Smooth muscle cell (in vitro differentiated cells): ENCODE measurements at regions not wholly inside any gene's neighbourhood (a gene's known extent, or its start where the extent isn't known, plus 50 kb on each side); places are given as distances from the start of the nearest gene placed in this dataset.

ENCODE experiments used
- DNase-seq: peaks from one replicate; lab custom pipeline; 2025; ENCODE audit not compliant: unreplicated experiment; lab: John Stamatoyannopoulos, UW
- H2AFZ ChIP-seq: fragments of 200-600 bp; sonication (generic); 2 replicates; pipeline ENCODE4 v1.6.0; 2016; ENCODE audit warnings: antibody characterized with exemption, low read depth, mild to moderate bottlenecking
- H3F3A ChIP-seq: fragments of 200-600 bp; sonication (generic); 2 replicates; pipeline ENCODE4 v1.6.0; 2017; ENCODE audit warnings: antibody characterized with exemption, low read depth
- H3K27ac ChIP-seq: fragments of 200-600 bp; sonication (generic); 2 replicates; pipeline ENCODE4 v1.5.1; 2016; ENCODE audit warnings: low read depth, mild to moderate bottlenecking
- H3K27me3 ChIP-seq: fragments of 200-600 bp; sonication (generic); 2 replicates; pipeline ENCODE4 v1.6.1; 2016; ENCODE audit warnings: low read depth, mild to moderate bottlenecking
- H3K36me3 ChIP-seq: fragments of 200-600 bp; sonication (generic); 2 replicates; pipeline ENCODE4 v1.5.1; 2016; ENCODE audit warnings: low read depth
- H3K4me1 ChIP-seq: fragments of 200-600 bp; sonication (generic); 2 replicates; pipeline ENCODE4 v1.5.1; 2016; ENCODE audit warnings: low read depth
- H3K4me2 ChIP-seq: fragments of 200-600 bp; sonication (generic); 2 replicates; pipeline ENCODE4 v1.6.0; 2016; ENCODE audit warnings: mild to moderate bottlenecking
- H3K4me3 ChIP-seq: fragments of 200-600 bp; sonication (generic); 2 replicates; pipeline ENCODE4 v1.5.1; 2016; ENCODE audit warnings: mild to moderate bottlenecking
- H3K79me2 ChIP-seq: fragments of 200-600 bp; sonication (generic); 2 replicates; pipeline ENCODE4 v1.6.0; 2016; ENCODE audit warnings: low read depth, mild to moderate bottlenecking
- H3K9ac ChIP-seq: fragments of 200-600 bp; sonication (generic); 2 replicates; pipeline ENCODE4 v1.6.0; 2016; ENCODE audit warnings: low read depth
- H3K9me3 ChIP-seq: fragments of 200-600 bp; sonication (generic); replicated peaks from 2 replicates; pipeline ENCODE4 v1.5.1; 2016; ENCODE audit warnings: low read depth
- H4K20me1 ChIP-seq: fragments of 200-600 bp; sonication (generic); 2 replicates; pipeline ENCODE4 v1.6.0; 2016; ENCODE audit warnings: low read depth
- CTCF ChIP-seq: fragments of 200-600 bp; sonication (generic); IDR thresholded peaks from 2 replicates; pipeline ENCODE4 v1.5.1; 2017; ENCODE audit warnings: borderline replicate concordance, mild to moderate bottlenecking, antibody characterized with exemption; ENCODE audit not compliant: insufficient read depth, poor library complexity, severe bottlenecking
- WGBS: methylation state at CpG from one replicate; pipeline ENCODE4 v1.1.7; 2016; ENCODE audit warnings: low lambda C conversion rate; 5-methylcytosine and 5-hydroxymethylcytosine counted together

GRCh38 chr1:232555494-232556210 is 74.3 kb downstream of the SIPA1L2 start:
- no peaks in the 10 kb centered on the region for H4K20me1 ChIP-seq
- no peak for TF ChIP-seq CTCF
- WGBS, result 10% methylated on average over 2 of the region's 2 CpGs
- H3K9ac ChIP-seq, result peak overlapping the region; percentile 24
- DNase-seq, result no peak
- peak overlapping the region; percentile 91 for H3K27ac ChIP-seq
- peak overlapping the region; percentile 68 for H3K4me2 ChIP-seq
- H3K4me3 ChIP-seq, result no peak overlapping the region
- H3K27me3 ChIP-seq, result no peaks in the 10 kb centered on the region
- no peaks in the 10 kb centered on the region for H3K9me3 ChIP-seq
- no peaks in the 10 kb centered on the region for H3K36me3 ChIP-seq
- H2AFZ ChIP-seq, result no peak overlapping the region
- peaks cover 64% of the 10 kb centered on the region for H3F3A ChIP-seq
- peaks cover 46% of the 10 kb centered on the region for H3K79me2 ChIP-seq
- peaks cover 83% of the 10 kb centered on the region for H3K4me1 ChIP-seq

- Histone ChIP-seq H3K27me3 (no peaks in the 10 kb centered on the region), H2AFZ (no peak overlapping the region), H4K20me1 (peaks cover 7% of the 10 kb centered on the region), H3K36me3 (no peaks in the 10 kb centered on the region), H3K27ac (peak overlapping the region; percentile 91), H3K9me3 (no peaks in the 10 kb centered on the region), H3K79me2 (peaks cover 58% of the 10 kb centered on the region), H3F3A (peaks cover 67% of the 10 kb centered on the region), H3K4me1 (peaks cover 90% of the 10 kb centered on the region), H3K9ac (peak overlapping the region; percentile 42), H3K4me3 (peak overlapping the region; percentile 6), H3K4me2 (peak overlapping the region; percentile 68)
- 12% methylated on average over 6 of the region's 6 CpGs for WGBS
- DNase-seq, result no peak
- TF ChIP-seq CTCF, result no peak
These were observed 75.5 kb downstream of the SIPA1L2 start for GRCh38 chr1:232554409-232554808.

- Histone ChIP-seq H3K4me2 (peak overlapping the region; percentile 68), H3K9me3 (no peaks in the 10 kb centered on the region), H3F3A (peaks cover 68% of the 10 kb centered on the region), H4K20me1 (peaks cover 7% of the 10 kb centered on the region), H3K4me3 (peak overlapping the region; percentile 11), H3K9ac (peak overlapping the region; percentile 42), H3K4me1 (peaks cover 90% of the 10 kb centered on the region), H2AFZ (no peak overlapping the region), H3K79me2 (peaks cover 60% of the 10 kb centered on the region), H3K27me3 (no peaks in the 10 kb centered on the region), H3K27ac (peak overlapping the region; percentile 91), H3K36me3 (no peaks in the 10 kb centered on the region)
- no peak for DNase-seq
- TF ChIP-seq CTCF, result no peak
These were observed 76.1 kb downstream of the SIPA1L2 start for GRCh38 chr1:232553809-232554208.

- Histone ChIP-seq H3K4me2 (peak overlapping the region; percentile 68), H4K20me1 (peaks cover 8% of the 10 kb centered on the region), H3K4me3 (peak overlapping the region; percentile 11), H3F3A (peaks cover 68% of the 10 kb centered on the region), H3K4me1 (peaks cover 91% of the 10 kb centered on the region), H3K27ac (peak overlapping the region; percentile 91), H3K9me3 (no peaks in the 10 kb centered on the region), H3K79me2 (peaks cover 60% of the 10 kb centered on the region), H3K9ac (peak overlapping the region; percentile 42), H3K27me3 (no peaks in the 10 kb centered on the region), H3K36me3 (no peaks in the 10 kb centered on the region), H2AFZ (no peak overlapping the region)
- no peak for TF ChIP-seq CTCF
- WGBS, result 40% methylated on average over 12 of the region's 12 CpGs
- DNase-seq, result no peak
These were observed 76.7 kb downstream of the SIPA1L2 start for GRCh38 chr1:232553050-232553754.
